ENCODE measurements at regions not wholly inside any gene's neighbourhood (a gene's known extent, or its start where the extent isn't known, plus 50 kb on each side); places are given as distances from the start of the nearest gene placed in this dataset.

DNA sequence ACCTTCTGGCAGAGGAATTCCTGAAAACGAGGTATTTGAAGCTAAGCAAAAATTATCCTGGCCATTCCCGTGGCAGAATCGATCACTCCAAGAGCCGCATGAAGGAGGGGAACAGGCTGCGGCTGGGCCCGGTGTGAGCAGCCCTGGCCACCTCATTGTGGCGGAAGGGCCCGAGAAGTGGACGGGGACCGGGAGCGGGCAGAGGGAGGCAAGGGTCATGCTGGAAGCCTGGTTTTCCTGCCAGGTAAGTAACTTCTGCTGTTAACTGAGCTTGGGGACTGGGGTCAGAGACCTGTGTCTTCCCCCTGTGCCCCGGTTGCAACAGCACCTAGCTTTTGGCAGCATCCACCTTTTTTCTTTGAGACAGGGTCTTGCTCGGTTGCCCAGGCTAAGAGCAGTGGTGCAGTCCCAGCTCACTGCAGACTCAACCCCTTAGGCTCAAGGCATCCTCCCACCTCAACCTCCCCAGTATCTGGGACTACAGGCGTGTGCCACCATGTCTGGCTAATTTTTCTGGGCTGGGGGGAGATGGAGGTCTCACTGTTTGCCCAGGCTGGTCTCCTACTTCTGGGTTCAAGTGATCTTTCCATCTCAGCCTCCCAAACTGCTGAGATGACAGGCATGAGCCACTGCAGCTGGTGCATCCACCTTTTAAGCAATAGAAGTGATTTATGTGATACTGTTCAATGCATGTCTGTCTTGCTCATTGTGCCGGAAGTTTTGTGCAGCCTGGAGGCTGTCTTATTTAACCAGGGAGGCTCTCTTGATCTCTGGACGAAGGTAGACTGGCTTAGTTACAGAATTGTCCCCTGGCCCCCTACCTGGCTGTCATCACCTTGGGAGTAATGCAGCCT lies 174.0 kb upstream of the MYL2 start:
- DNase-seq (ENCODE audit: low read depth) = no peak
- no peak overlapping the region for H3K4me3 ChIP-seq (ENCODE audit: low read depth, low read length)
- TF ChIP-seq, protein P1, sequence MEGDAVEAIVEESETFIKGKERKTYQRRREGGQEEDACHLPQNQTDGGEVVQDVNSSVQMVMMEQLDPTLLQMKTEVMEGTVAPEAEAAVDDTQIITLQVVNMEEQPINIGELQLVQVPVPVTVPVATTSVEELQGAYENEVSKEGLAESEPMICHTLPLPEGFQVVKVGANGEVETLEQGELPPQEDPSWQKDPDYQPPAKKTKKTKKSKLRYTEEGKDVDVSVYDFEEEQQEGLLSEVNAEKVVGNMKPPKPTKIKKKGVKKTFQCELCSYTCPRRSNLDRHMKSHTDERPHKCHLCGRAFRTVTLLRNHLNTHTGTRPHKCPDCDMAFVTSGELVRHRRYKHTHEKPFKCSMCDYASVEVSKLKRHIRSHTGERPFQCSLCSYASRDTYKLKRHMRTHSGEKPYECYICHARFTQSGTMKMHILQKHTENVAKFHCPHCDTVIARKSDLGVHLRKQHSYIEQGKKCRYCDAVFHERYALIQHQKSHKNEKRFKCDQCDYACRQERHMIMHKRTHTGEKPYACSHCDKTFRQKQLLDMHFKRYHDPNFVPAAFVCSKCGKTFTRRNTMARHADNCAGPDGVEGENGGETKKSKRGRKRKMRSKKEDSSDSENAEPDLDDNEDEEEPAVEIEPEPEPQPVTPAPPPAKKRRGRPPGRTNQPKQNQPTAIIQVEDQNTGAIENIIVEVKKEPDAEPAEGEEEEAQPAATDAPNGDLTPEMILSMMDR (IDR thresholded peaks at IDR 0.05; ENCODE audit: control insufficient read depth, extremely low read depth, insufficient read depth) = no peak

DNA sequence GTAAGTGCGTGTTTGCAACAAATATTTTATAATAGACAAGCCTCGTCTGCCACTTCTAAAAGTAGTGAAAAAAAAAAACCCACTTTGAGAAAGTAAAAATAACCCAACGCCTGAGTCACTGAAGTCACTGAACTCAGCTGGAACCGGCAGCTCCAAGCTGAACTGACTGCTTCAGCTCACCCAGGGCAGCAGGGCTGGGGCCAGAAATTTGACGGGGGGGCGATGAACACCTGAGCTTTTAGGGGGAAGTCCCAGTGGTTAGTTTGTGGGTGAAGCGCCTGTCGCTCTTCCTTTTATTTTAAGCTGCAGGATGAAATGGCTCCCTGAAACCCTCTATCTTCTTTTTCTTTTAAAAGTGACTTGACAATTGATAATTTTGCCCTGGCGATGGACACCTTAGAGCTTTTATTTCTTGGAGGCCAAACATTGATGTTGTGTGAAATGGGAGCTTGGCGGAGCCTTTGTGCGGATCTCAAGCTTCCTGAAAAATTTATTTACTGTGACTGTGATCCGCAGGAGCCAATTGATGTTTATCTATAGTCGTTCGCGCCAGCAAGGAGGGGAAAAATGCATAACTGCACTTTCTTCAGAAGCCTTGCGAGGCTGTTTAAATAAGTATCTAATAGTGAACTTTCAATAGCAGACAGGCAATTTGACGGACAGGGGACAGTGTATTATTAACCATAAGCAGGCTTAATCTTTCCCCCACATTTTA lies 173.2 kb upstream of the MYL2 start:
- TF ChIP-seq, protein P1 (IDR thresholded peaks at IDR 0.05; ENCODE audit: control insufficient read depth, extremely low read depth, insufficient read depth) = no peak
- no peak overlapping the region for H3K4me3 ChIP-seq (ENCODE audit: low read depth, low read length)
- peak; percentile 66 for DNase-seq (ENCODE audit: low read depth)

DNA sequence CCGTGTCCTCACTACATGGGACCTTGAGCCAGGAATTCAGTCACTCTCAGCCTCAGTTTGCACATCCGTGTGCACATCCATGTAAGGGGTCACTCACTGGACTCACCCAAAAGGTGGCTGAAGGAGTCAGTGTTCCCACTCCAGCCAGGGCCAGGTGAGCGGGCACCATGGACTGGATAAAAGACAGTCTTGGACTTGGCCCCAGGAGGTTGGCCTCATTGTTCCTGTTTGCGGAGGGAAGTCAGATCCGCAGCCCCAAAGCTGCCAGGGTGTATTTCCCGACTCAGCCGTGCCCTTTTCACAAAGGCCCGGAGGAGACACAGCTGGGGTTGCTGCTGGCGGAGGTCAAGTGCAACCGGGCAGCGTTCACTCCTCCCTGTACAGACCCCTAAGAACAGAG lies 170.7 kb upstream of the MYL2 start:
- H3K4me3 ChIP-seq (ENCODE audit: low read depth, low read length) = no peak overlapping the region
- TF ChIP-seq, protein P1 (IDR thresholded peaks at IDR 0.05; ENCODE audit: control insufficient read depth, extremely low read depth, insufficient read depth) = no peak
- no peak for DNase-seq (ENCODE audit: low read depth)

DNA sequence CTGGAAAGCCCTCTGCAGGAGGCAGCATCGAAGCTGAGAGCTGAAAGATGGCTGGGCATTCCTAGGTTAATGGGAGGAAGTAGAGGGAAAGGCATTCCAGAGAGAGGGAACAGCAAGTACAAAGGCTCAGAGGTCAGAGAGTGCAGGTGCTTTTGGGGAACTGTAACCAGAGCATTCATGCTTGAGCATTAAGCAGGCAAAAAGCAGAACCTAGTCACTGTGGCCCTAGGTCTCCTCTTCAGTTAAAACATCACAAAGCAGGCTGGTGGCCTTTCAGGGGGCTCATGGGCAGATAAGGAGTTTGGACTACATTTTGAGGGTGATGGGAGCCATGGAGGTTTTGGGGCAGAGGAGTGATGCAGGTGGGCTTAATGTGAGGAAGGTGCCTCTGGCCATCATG lies 169.2 kb upstream of the MYL2 start:
- TF ChIP-seq, protein P1 (IDR thresholded peaks at IDR 0.05; ENCODE audit: control insufficient read depth, extremely low read depth, insufficient read depth) = no peak
- no peak overlapping the region for H3K4me3 ChIP-seq (ENCODE audit: low read depth, low read length)
- no peak for DNase-seq (ENCODE audit: low read depth)

DNA sequence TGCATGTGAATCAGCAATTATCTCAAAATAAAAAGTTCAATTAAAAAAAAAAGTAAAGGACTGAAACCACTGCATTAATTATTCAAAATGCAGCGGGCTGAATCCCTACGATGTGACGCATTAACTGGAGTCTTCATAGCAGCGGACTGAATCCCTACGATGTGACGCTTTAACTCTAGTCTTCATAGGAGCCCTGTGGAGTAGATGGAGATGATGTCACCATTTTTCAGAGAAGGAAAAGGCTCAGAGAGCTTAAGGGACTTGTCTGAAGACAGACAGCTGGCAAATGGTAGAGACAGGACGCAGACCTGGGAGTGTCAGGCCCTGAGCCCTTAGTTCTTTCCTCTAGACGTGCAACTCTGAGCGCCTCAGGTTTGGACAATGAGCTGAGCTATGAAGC lies 168.0 kb upstream of the MYL2 start:
- TF ChIP-seq, protein P1 (IDR thresholded peaks at IDR 0.05; ENCODE audit: control insufficient read depth, extremely low read depth, insufficient read depth) = no peak
- no peak for DNase-seq (ENCODE audit: low read depth)
- H3K4me3 ChIP-seq (ENCODE audit: low read depth, low read length) = no peak overlapping the region

DNA sequence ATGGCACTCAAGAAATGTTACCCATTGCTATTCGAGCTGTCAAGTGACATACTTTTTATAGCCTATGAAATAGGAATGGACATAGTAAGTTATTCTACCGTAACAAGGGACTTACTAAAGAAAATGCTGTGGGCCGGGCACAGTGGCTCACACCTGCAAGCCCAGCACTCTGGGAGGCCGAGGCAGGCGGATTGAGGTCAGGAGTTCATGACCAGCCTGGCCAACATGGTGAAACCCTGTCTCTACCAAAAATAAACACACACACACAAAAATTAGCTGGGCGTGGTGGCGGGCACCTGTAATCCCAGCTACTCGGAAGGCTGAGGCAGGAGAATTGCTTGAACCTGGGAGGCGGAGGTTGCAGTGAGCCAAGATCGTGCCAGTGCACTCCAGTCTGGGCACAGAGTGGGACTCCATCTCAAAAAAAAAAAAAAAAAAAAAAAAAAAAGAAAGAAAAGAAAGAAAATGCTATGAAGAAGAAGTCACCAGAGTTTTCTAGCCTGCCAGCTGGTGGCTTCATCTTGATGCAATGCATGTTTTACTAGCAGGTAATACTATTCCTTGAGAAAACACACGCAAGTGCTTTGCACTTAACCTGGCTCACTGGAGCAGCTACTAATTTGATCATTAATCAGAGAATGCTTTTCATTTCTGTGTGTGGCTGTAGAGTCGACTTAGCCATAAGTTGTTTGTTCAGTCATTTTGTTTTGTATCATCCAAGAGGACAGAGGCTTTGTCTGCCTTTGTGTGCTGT lies 166.7 kb upstream of the MYL2 start:
- no peak for DNase-seq (ENCODE audit: low read depth)
- TF ChIP-seq, protein P1 (IDR thresholded peaks at IDR 0.05; ENCODE audit: control insufficient read depth, extremely low read depth, insufficient read depth) = no peak
- H3K4me3 ChIP-seq (ENCODE audit: low read depth, low read length) = no peak overlapping the region
